ENCODE measurements at regions not wholly inside any gene's neighbourhood (a gene's known extent, or its start where the extent isn't known, plus 50 kb on each side); places are given as distances from the start of the nearest gene placed in this dataset.

- ATAC-seq (no peak), DNase-seq (no peak)
- H3K27me3 ChIP-seq, result no peaks in the 10 kb centered on the region
- no peaks in the 10 kb centered on the region for H3K36me3 ChIP-seq
- H3K4me1 ChIP-seq, result no peaks in the 10 kb centered on the region
- H3K9me3 ChIP-seq, result no peaks in the 10 kb centered on the region
- intact Hi-C loops (cut with DNase I; ENCODE audit: low total_unique reads), result no loop called here
- TF ChIP-seq POLR2A (IDR thresholded peaks at IDR 0.05) (no peak), CTCF (IDR thresholded peaks at IDR 0.05 in 4 of 5, conservative IDR thresholded peaks at IDR 0.05 in 1 of 5) (no peak)
- H3K4me3 ChIP-seq, result no peak overlapping the region
- in situ Hi-C loops (cut with MboI; ENCODE audit: low sequenced_read_pairs in 4 of 4), result no loop called here
- no peak overlapping the region for H3K27ac ChIP-seq
Observed at GRCh38 chr13:63206461-63206860, 1790.8 kb upstream of the PCDH20 start.

GRCh38 chr13:63201493-63201892 is 1785.8 kb upstream of the PCDH20 start:
- in situ Hi-C loops (cut with MboI; ENCODE audit: low sequenced_read_pairs in 4 of 4), result no loop called here
- H3K9me3 ChIP-seq, result no peaks in the 10 kb centered on the region
- ATAC-seq (no peak), DNase-seq (no peak)
- no peaks in the 10 kb centered on the region for H3K36me3 ChIP-seq
- H3K4me1 ChIP-seq, result no peaks in the 10 kb centered on the region
- no peak overlapping the region for H3K27ac ChIP-seq
- intact Hi-C loops (cut with DNase I; ENCODE audit: low total_unique reads), result no loop called here
- H3K4me3 ChIP-seq, result no peak overlapping the region
- H3K27me3 ChIP-seq, result no peaks in the 10 kb centered on the region
- no peak for TF ChIP-seq POLR2A (IDR thresholded peaks at IDR 0.05)
- no peak for TF ChIP-seq CTCF (IDR thresholded peaks at IDR 0.05 in 4 of 5, conservative IDR thresholded peaks at IDR 0.05 in 1 of 5)

- in situ Hi-C loops (cut with MboI; ENCODE audit: low sequenced_read_pairs in 4 of 4), result no loop called here
Observed at GRCh38 chr13:63199508-63199907, 1783.9 kb upstream of the PCDH20 start.

GRCh38 chr13:63198071-63198470 is 1782.4 kb upstream of the PCDH20 start:
- Histone ChIP-seq H3K4me3 (no peak overlapping the region), H3K9me3 (no peaks in the 10 kb centered on the region), H3K36me3 (no peaks in the 10 kb centered on the region), H3K4me1 (no peaks in the 10 kb centered on the region), H3K27ac (no peak overlapping the region), H3K27me3 (no peaks in the 10 kb centered on the region)
- intact Hi-C loops (cut with DNase I; ENCODE audit: low total_unique reads), result no loop called here
- TF ChIP-seq POLR2A (IDR thresholded peaks at IDR 0.05) (no peak), CTCF (IDR thresholded peaks at IDR 0.05 in 4 of 5, conservative IDR thresholded peaks at IDR 0.05 in 1 of 5) (no peak)
- DNase-seq (no peak), ATAC-seq (no peak)
- in situ Hi-C loops (cut with MboI; ENCODE audit: low sequenced_read_pairs in 4 of 4), result no loop called here

More at GRCh38 chr13:63199508-63199907, 1783.9 kb upstream of the PCDH20 start:
- ATAC-seq (no peak), DNase-seq (no peak)
- Histone ChIP-seq H3K4me1 (no peaks in the 10 kb centered on the region), H3K27ac (no peak overlapping the region), H3K9me3 (no peaks in the 10 kb centered on the region), H3K27me3 (no peaks in the 10 kb centered on the region), H3K36me3 (no peaks in the 10 kb centered on the region), H3K4me3 (no peak overlapping the region)
- intact Hi-C loops (cut with DNase I; ENCODE audit: low total_unique reads), result no loop called here
- no peak for TF ChIP-seq CTCF (IDR thresholded peaks at IDR 0.05 in 4 of 5, conservative IDR thresholded peaks at IDR 0.05 in 1 of 5)
- no peak for TF ChIP-seq POLR2A (IDR thresholded peaks at IDR 0.05)

GRCh38 chr13:63195726-63196125 is 1780.1 kb upstream of the PCDH20 start:
- ATAC-seq (no peak), DNase-seq (no peak)
- Histone ChIP-seq H3K4me3 (no peak overlapping the region), H3K27ac (no peak overlapping the region), H3K9me3 (no peaks in the 10 kb centered on the region), H3K36me3 (no peaks in the 10 kb centered on the region), H3K4me1 (no peaks in the 10 kb centered on the region), H3K27me3 (no peaks in the 10 kb centered on the region)
- TF ChIP-seq CTCF (IDR thresholded peaks at IDR 0.05 in 4 of 5, conservative IDR thresholded peaks at IDR 0.05 in 1 of 5) (no peak), POLR2A (IDR thresholded peaks at IDR 0.05) (no peak)
- in situ Hi-C loops (cut with MboI; ENCODE audit: low sequenced_read_pairs in 4 of 4) (no loop called here), intact Hi-C loops (cut with DNase I; ENCODE audit: low total_unique reads) (no loop called here)

Measured in gastrocnemius medialis (tissue), 4 donors.